SK-N-SH treated with all-trans-retinoic acid at 6 μM for 48 hours (cell line): ENCODE measurements at regions not wholly inside any gene's neighbourhood (a gene's known extent, or its start where the extent isn't known, plus 50 kb on each side); places are given as distances from the start of the nearest gene placed in this dataset.

Source experiments
- ATAC-seq: fragments of 200-7000 bp; cut with Tn5 transposase; 3 replicates; pipeline ENCODE4 v1.9.1; 2020; ENCODE audit warnings: mild to moderate bottlenecking, moderate library complexity
- ARNTL ChIP-seq: fragments of 450-650 bp; formaldehyde crosslinking; IDR thresholded peaks from 2 replicates; pipeline ENCODE4 v1.5.0; 2020; ENCODE audit warnings: low read depth, mild to moderate bottlenecking, moderate library complexity, borderline replicate concordance
- BACH2 ChIP-seq: fragments of 250-450 bp; sonication (Bioruptor Pico); IDR thresholded peaks from 2 replicates; pipeline ENCODE4 v1.9.0; 2021; ENCODE audit warnings: mild to moderate bottlenecking, borderline replicate concordance
- CREB5 ChIP-seq: fragments of 250-450 bp; sonication (Bioruptor Pico); IDR thresholded peaks from 2 replicates; pipeline ENCODE4 v1.5.1; 2020; ENCODE audit warnings: low read depth, mild to moderate bottlenecking, moderate library complexity
- CSDC2 ChIP-seq: fragments of 250-450 bp; sonication (Bioruptor Pico); IDR thresholded peaks from 2 replicates; pipeline ENCODE4 v1.5.0; 2020; ENCODE audit warnings: mild to moderate bottlenecking, moderate library complexity
- CSRNP3 ChIP-seq: fragments of 250-450 bp; sonication (Bioruptor Pico); IDR thresholded peaks from 2 replicates; pipeline ENCODE4 v1.5.1; 2021; ENCODE audit warnings: mild to moderate bottlenecking, moderate library complexity
- ESRRG ChIP-seq: fragments of 250-450 bp; sonication (Bioruptor Pico); IDR thresholded peaks from 2 replicates; pipeline ENCODE4 v1.6.1; 2021; ENCODE audit warnings: mild to moderate bottlenecking
- GLIS3 ChIP-seq: fragments of 250-450 bp; sonication (Bioruptor Pico); IDR thresholded peaks from 2 replicates; pipeline ENCODE4 v1.5.0; 2020; ENCODE audit warnings: mild to moderate bottlenecking, moderate library complexity
- ISL1 ChIP-seq: fragments of 250-450 bp; sonication (Bioruptor Pico); IDR thresholded peaks from 2 replicates; pipeline ENCODE4 v2.1.2; 2022; ENCODE audit warnings: mild to moderate bottlenecking, moderate library complexity
- OSR1 ChIP-seq: fragments of 250-450 bp; sonication (Bioruptor Pico); IDR thresholded peaks from 2 replicates; pipeline ENCODE4 v1.8.0; 2022; ENCODE audit warnings: moderate library complexity, mild to moderate bottlenecking, inconsistent platforms
- PATZ1 ChIP-seq: fragments of 250-450 bp; sonication (Bioruptor Pico); IDR thresholded peaks from 2 replicates; pipeline ENCODE4 v1.8.0; 2020; ENCODE audit warnings: mild to moderate bottlenecking, moderate library complexity, borderline replicate concordance
- POU6F1 ChIP-seq: fragments of 250-450 bp; sonication (Bioruptor Pico); IDR thresholded peaks from 2 replicates; pipeline ENCODE4 v1.8.0; 2021; ENCODE audit warnings: low read depth, mild to moderate bottlenecking, moderate library complexity, borderline replicate concordance
- PPARA ChIP-seq: fragments of 250-450 bp; sonication (Bioruptor Pico); IDR thresholded peaks from 2 replicates; pipeline ENCODE4 v1.5.0; 2020; ENCODE audit warnings: mild to moderate bottlenecking, borderline replicate concordance
- RARB ChIP-seq: fragments of 250-450 bp; sonication (Bioruptor Pico); IDR thresholded peaks from 2 replicates; pipeline ENCODE4 v1.8.0; 2021; ENCODE audit warnings: mild to moderate bottlenecking, moderate library complexity
- SNAI2 ChIP-seq: fragments of 250-450 bp; sonication (Bioruptor Pico); IDR thresholded peaks from 2 replicates; pipeline ENCODE4 v1.5.0; 2020; ENCODE audit warnings: mild to moderate bottlenecking, moderate library complexity
- TOX ChIP-seq: fragments of 250-450 bp; sonication (Bioruptor Pico); IDR thresholded peaks from 2 replicates; pipeline ENCODE4 v1.8.0; 2021; ENCODE audit warnings: mild to moderate bottlenecking, moderate library complexity, borderline replicate concordance
- TSHZ2 ChIP-seq: fragments of 250-450 bp; sonication (Bioruptor Pico); IDR thresholded peaks from 2 replicates; pipeline ENCODE4 v1.5.0; 2020; ENCODE audit warnings: mild to moderate bottlenecking, moderate library complexity
- ZC3H10 ChIP-seq: fragments of 250-450 bp; sonication (Bioruptor Pico); IDR thresholded peaks from 2 replicates; pipeline ENCODE4 v1.5.1; 2021; ENCODE audit warnings: mild to moderate bottlenecking, moderate library complexity
- ZFP3 ChIP-seq: fragments of 250-450 bp; sonication (Bioruptor Pico); IDR thresholded peaks from 2 replicates; pipeline ENCODE4 v1.5.0; 2020; ENCODE audit warnings: mild to moderate bottlenecking, moderate library complexity
- ZFP30 ChIP-seq: fragments of 450-650 bp; formaldehyde crosslinking; IDR thresholded peaks from 2 replicates; pipeline ENCODE4 v1.5.0; 2022; ENCODE audit warnings: mild to moderate bottlenecking, moderate library complexity
- ZNF565 ChIP-seq: fragments of 450-650 bp; formaldehyde crosslinking; conservative IDR thresholded peaks from 2 replicates; pipeline ENCODE4 v1.5.0; 2020; ENCODE audit warnings: low read depth, mild to moderate bottlenecking, moderate library complexity
- ZNF70 ChIP-seq: fragments of 450-650 bp; formaldehyde crosslinking; IDR thresholded peaks from 2 replicates; pipeline ENCODE4 v1.5.0; 2020; ENCODE audit warnings: mild to moderate bottlenecking, moderate library complexity
- ZNF8 ChIP-seq: fragments of 450-650 bp; formaldehyde crosslinking; IDR thresholded peaks from 2 replicates; pipeline ENCODE4 v1.5.0; 2020; ENCODE audit warnings: mild to moderate bottlenecking, moderate library complexity

GRCh38 chr2:67135208-67135607, 261.9 kb upstream of the ETAA1 start:
- ATAC-seq, result no peak
- TF ChIP-seq ESRRG (CRISPR knock-in tag), result no peak
- TF ChIP-seq, all 23 proteins: peak for 0

- ATAC-seq, result no peak
- TF ChIP-seq POU6F1 (no peak), ZNF565 (no peak), RARB (no peak), ZC3H10 (no peak), ZNF70 (CRISPR knock-in tag) (no peak), TSHZ2 (CRISPR knock-in tag) (no peak), ISL1 (no peak), SNAI2 (no peak), TOX (CRISPR knock-in tag) (no peak), BACH2 (no peak), CSDC2 (CRISPR knock-in tag) (no peak), CREB5 (CRISPR knock-in tag) (no peak), PPARA (CRISPR knock-in tag) (no peak), ESRRG (CRISPR knock-in tag) (no peak), GLIS3 (CRISPR knock-in tag) (no peak), ZFP3 (CRISPR knock-in tag) (no peak), PATZ1 (CRISPR knock-in tag) (no peak), ARNTL (CRISPR knock-in tag) (no peak), ZFP30 (no peak)
These were observed 259.4 kb upstream of the ETAA1 start for GRCh38 chr2:67137699-67138098.

- TF ChIP-seq ZFP3 (CRISPR knock-in tag), result no peak
- TF ChIP-seq POU6F1, result no peak
- TF ChIP-seq ZNF8 (CRISPR knock-in tag), result no peak
- no peak for TF ChIP-seq ZNF70 (CRISPR knock-in tag)
- no peak for TF ChIP-seq SNAI2
- TF ChIP-seq RARB, result no peak
- no peak for TF ChIP-seq CSDC2 (CRISPR knock-in tag)
- TF ChIP-seq ZNF565, result no peak
- TF ChIP-seq OSR1 (CRISPR knock-in tag), result no peak
- TF ChIP-seq ZFP30, result no peak
- no peak for TF ChIP-seq PATZ1 (CRISPR knock-in tag)
- TF ChIP-seq CSRNP3, result no peak
- TF ChIP-seq ESRRG (CRISPR knock-in tag), result no peak
- no peak for TF ChIP-seq PPARA (CRISPR knock-in tag)
- ATAC-seq, result no peak
These were observed 255.1 kb upstream of the ETAA1 start for GRCh38 chr2:67142071-67142470.
